GM10266 (cell line): ENCODE measurements at regions not wholly inside any gene's neighbourhood (a gene's known extent, or its start where the extent isn't known, plus 50 kb on each side); places are given as distances from the start of the nearest gene placed in this dataset.

Experiments used
- DNase-seq: peaks from one replicate; pipeline ENCODE4 v3.0.0; 2012; ENCODE audit errors: extremely low spot score
- CTCF ChIP-seq: IDR thresholded peaks from 2 replicates; pipeline ENCODE4 v1.5.1; 2012; ENCODE audit warnings: mild to moderate bottlenecking, low read depth; ENCODE audit not compliant: control insufficient read depth, insufficient read depth; ENCODE audit errors: missing control alignments

GRCh38 chr6:84816741-84817140, 52.3 kb upstream of the TBX18 start:
- TF ChIP-seq CTCF, result no peak
- no peak for DNase-seq

GRCh38 chr6:84815896-84816735, 51.7 kb upstream of the TBX18 start:
- no peak for DNase-seq
- TF ChIP-seq CTCF, result no peak
